DMS153 treated with DMSO at 0.1 percent for 48 hours (cell line): ENCODE measurements at regions not wholly inside any gene's neighbourhood (a gene's known extent, or its start where the extent isn't known, plus 50 kb on each side); places are given as distances from the start of the nearest gene placed in this dataset.

ENCODE experiments used
- DNase-seq: peaks from one replicate; lab custom pipeline; 2025; ENCODE audit not compliant: unreplicated experiment; lab: John Stamatoyannopoulos, UW

DNA sequence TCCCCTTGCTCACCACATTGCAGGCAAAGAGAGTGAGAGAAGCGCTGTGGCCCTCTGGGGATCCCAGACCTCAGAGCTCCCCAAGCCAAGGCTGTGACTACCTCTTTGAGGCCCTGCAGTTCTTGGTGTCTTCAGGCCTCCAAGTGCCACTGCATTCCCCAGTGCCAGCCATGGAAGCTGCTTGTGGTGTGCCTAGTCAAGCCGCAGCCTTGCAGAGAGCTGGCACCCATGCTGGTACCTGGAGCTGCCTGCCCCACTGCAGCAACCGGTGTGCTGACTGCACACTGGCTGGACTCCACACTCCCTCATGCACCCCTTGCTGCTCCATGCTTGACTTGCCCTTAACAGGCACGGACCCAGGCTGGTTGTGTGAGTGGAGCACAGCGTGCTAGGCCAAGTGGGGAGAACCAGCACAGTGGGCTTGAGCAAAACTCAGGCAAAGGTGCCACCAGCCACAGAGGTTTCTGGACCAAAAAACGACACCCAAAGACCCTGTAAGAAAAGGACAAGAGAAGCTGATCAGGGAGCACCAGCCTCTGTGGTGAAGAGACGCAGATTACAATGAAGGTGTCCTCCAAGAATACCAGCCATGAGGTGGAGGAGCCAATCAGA is 113.5 kb upstream of the TMEM18 start:
- DNase-seq = no peak

DNA sequence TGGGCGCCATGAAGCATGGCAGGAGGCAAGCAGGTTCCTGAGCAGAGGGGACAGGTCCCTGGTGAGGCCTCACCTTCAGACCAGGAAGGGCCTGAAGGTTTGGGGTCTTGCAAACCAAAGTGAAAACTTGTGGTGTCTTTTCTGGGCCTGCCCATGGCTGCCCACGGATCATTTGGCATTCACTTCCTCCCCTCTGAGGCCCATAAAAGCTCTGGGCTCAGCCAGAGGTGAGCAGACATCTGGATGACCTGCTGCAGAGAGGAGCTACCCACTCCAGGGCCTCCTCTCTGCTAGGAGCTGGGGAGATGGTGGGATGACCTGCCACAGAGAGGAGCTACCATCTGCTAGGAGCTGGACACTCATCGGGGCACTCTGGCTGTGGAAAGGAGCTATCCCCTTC is 112.9 kb upstream of the TMEM18 start:
- no peak for DNase-seq

DNA sequence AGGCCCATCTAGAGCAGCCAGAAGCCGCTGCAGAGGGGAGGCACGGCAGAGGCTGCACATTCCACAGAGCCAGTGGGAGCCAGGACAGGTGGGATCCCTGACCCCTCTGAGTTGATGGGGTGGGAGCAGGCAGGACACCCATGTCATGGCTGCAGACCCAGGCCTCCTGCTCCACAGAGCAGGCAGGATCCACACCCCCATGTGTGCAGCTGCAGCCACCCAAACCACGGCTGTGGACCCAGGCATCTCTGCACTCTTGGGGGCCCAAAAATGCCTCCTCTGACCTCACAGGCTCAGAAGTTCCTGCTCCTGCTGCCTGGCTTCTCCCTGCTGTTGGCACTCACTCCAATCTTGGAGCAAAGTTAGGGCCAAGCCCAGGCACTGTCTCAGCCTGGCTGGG is 112.3 kb upstream of the TMEM18 start:
- no peak for DNase-seq

DNA sequence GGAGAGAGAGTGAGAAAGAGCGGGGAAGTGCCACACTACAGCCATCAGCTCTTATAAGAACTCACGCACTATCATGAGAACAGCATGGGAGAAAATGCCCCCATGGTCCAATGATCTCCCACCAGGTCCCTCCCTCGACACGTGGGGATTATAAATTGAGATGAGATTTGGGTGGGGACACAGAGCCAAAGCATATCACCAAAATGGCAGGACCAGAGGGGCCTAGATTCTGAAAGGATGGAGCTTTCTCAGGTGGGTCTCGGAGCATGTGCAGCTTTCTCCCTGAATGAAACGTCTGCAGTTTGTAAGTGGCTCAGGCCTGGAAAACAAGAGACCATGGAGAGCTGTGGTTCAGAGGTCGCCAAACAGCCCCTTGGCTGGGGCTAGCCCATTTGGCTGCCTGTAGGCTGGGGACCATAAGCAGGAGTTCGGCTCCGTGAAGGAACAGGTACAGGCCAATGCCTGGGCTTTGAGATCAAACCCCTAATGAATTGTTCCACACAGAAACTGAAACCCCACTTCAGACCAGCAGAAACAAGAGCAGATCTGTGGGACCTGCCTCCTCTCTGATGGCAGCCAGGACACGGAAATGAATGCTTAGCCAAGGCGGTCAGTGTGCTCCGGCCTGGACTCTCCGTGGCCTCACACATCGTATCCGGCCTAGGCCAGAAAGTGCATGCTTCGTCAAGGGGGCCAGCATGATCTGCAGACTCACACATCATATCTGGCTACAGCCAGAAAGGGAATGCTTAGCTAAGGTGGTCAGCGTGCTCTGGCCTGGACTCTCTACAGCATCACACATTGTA is 111.2 kb upstream of the TMEM18 start:
- DNase-seq = no peak

DNA sequence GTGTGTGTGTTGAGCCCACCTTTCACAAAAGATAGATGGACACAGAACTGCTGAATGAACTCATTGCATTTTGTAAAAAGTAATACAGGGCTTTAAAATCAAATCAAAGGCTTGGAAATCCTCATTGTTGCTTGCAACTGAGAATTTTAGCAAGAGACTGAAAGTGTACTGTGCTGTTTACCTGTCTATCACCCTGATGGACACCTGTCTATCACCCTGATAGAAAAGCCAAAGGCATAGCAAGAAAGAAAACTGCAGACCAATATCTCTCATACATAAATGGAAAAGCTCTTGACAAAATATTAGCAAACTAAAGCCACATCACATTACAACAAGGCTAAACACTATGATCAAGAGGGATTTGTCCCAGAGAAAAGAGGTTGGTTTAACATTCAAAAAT is 107.5 kb upstream of the TMEM18 start:
- no peak for DNase-seq

DNA sequence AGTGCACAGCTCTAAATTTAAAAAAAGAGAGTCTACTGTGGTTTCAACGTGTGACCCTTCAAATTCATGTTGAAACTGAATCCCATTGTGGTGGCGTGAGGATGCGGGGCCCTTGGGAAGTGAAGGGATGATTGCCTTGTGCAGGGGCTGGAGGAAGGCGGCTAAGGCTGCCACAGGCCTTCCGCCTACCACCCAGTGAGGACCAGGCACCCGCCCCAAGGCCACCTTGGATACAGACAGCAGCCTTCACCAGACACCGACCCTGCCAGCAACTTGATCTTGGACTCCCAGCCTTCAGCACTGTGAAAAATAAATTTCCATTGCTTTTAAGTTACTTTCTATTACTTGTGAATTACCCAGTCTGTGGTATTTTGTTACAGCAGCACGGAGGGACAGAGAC is 103.4 kb upstream of the TMEM18 start:
- no peak for DNase-seq

DNA sequence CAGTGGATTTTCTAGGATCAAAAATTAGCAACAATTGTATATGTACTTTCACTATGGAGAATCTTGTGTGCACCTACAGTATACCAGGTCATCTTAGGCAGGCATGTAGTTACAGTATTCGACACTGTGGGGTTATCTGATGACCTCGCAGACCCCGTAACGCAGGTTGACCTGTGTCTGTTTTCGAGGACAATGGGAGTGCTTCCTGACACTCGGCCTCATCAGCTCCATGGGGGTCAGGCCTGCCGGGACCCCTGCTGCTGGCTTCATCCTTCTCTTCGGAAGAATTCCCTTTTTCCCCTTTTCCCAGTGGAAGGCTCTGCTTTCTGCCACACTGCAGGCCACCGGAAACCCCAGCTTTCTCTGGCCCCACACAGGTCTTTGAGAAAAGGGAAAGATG is 102.8 kb upstream of the TMEM18 start:
- DNase-seq = no peak

DNA sequence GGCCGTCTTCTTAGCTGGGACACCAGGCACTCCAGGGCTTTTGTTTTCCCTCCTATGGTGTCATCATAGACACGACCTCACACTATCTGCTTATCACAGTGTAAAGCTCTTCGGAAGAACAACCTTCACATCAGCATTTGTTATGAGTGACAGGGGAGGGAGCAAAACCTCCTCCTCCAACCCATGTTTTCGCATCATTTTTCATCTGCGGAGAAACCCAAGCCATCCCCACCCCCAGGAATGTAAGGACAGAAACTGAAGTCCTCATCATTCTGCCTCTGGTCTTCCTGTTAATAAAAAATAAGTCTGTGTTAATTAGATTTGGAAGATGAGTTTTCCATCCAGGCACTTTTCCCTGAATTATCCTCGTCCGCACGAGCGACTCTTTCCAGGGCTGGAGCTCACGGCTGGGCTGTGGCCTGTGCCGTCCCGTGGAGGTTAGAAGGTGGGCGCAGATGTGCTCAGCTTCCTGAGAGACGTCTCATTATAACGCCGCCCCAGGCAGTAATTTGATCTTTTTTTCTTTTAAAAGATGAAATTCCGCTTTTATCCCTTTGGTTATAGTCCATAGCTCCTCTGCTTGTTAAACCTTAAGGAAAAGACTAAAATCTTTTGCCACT is 101.6 kb upstream of the TMEM18 start:
- DNase-seq = no peak

DNA sequence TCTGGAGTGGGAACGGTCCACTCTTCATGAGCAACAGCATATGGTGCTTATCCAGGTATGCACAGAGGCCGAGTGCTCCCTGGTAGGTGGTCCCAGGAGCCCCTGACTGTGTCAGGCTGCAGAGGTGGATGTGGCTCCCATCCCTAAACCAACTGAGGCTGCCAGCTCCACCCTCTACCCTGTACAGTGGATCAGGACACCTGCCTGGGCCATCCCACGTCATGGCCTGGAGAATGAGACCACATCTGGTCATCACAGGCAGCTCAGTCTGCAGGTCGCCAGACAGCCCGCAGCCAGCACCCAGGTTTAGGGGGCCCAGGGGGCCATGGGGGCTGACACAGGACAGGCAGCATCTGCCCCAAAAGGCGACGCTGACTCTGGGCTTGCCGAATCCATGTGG is 100.3 kb upstream of the TMEM18 start:
- DNase-seq = no peak

DNA sequence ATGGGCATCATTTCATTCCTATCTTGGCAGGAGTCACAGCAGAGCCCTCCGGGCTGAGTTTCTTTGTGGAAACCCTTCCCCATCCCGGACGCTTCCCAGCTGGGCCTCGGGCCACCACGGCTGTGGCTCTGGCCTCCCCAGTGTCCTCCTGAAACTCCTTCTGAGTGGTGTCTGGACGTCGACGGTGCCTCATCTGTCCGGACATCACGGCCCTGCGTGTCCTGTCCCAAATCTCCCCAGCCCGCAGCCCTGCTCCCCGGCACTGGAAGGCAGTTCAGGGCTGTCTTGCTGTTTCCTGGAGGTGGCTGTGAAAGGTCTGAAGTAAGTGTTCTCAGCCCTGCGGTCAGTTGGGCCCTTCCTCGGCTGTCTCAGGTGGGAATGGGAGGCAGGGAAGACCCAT is 99.8 kb upstream of the TMEM18 start:
- DNase-seq = no peak

DNA sequence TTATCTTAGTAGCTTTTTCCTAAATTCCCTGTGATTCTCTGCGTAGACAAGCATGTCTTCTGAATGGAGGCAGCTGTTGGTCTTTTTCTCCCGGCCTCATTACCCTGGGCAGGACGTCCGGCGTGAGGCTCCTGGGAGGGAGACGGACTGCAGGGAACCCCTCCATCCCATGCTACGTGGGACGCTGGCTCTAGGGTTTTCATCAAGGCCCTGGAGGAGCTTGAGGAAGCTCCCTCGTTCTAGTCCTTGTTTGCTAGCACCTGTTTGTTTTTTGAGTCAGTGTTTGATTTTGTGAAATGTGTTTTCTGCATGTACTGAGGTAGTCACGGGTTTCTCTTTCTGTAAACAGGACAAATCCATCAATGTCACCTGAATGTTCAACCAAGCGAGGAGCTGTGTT is 99.3 kb upstream of the TMEM18 start:
- DNase-seq = no peak

DNA sequence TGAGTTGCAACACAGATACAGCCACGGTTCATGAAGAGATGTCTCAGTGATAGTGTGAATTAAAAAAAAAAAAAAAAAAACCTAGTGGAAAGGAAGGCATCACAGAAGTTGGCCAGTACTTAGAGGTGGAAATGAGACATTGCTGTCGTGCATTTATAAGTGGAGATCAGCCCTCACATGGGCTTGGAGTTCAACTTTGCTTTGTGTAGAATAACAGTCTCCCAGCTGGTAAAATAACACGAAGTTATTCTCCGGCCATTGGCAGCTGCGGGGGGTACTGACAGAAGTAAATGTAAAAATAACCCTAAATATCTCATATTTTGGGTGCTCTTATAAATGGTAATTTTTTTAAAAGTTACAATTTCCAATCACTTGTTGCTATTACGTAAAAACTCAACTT is 98.8 kb upstream of the TMEM18 start:
- DNase-seq = no peak

DNA sequence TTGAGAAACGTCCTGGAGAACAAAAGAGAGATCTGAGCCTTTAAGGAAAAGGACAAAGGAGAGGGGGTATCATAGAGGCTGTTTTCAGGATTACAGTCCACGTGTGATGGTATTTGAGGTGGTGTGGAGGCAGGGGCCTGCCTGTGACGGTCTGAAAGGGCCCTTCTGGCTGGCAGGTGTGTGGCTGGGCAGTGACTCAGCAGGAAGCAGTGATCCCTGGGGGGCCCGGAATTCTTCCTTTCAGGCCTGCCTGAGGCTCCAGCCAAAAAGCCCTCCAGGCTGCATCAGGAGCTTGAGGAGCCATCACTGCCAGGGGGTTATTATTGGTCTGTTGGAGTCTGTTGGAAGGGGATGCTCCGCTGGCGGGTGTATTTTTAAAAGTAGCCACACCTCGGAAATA is 97.2 kb upstream of the TMEM18 start:
- no peak for DNase-seq

DNA sequence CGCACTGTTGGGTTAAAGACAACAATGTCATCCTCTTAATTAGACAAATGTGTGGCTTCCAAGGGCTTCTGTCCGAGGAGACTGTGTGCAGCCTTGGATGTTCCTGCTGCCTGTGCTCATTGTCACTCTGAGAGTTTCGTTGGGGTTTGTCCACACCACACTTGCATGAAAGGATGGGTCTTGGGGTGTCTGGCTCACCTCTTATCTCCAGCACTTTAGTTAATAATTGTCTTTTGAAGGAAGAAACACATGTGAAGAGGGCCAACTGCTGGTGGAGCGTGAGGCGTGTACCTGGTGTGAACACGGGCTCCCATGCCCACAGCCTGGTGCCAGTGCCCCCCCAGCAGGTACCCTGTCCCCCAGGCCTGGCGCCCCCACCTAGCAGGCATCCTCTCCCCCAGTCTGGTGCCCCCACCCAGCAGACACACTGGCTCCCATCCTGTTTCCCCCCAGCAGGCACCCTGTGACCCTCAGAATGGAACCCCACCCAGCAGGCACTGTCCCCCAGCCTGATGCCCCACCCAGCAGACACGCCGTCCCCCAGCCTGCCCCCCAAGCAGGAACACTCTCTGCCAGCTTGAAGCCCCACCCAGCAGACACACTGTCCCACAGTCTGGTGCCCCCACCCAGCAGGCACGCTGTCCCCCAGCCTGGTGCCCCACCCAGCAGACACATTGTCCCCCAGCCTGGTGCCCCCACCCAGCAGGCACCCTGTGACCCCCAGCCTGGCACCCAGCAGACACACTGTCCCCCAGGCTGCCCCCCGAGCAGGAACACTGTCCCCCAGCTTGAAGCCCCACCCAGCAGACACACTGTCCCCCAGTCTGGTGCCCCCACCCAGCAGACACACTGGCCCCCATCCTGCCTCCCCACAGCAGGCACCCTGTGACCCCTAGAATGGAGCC is 96.3 kb upstream of the TMEM18 start:
- DNase-seq = no peak

DNA sequence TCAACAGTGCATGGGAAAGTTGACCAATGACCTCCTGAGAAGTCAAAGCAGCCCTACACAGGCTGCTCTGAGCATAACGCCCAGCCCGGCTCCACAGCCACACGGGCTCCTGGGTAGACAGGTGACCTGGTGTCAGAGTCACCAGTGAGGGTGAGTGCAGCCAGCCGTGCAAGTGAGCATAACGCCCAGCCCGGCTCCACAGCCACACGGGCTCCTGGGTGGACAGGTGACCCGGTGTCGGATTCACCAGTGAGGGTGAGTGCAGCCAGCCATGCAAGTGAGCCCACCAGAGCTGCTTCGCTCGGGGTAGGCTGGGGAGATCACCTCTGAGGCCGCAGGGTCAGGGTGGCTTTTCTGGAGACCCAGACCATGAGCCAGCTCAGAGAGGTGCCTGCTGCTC is 94.3 kb upstream of the TMEM18 start:
- no peak for DNase-seq

DNA sequence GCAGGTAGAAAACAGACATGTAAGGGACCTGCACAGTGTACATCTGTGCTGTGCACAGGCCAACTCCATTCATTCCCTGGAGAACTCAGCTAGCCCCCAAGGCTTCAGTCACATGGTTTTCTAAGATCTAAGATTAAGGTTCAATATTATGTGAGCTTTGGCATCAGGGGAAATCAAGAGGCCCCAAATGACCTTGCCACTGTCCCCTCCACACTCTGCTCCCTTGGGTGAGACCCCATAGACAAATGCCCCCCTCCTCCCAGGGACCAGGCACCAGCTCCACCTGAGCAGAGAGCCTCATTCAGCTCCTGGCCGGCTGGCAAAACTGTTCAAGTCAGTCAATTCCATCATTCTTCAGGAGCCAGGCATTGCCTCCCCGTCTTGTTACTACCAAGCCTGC is 93.6 kb upstream of the TMEM18 start:
- DNase-seq = no peak

DNA sequence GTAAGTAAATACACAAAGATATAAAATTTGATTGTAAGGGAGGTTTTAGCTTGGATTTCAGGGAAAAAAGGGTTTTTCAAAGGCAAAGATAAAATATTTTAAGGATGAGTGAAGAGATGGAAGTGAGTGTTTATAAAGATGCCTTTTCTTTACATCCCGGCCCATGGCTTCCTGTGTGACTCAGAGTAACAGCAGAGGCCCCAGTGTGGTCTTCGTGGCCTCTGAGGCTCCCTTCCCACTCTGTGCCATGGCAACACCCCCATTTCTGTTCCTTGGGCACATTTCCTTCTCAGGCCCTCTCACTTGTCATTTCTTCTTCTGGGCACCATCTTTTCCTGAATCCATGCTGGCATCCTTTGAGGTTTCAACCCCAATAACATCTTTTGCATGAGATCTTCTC is 92.6 kb upstream of the TMEM18 start:
- no peak for DNase-seq

DNA sequence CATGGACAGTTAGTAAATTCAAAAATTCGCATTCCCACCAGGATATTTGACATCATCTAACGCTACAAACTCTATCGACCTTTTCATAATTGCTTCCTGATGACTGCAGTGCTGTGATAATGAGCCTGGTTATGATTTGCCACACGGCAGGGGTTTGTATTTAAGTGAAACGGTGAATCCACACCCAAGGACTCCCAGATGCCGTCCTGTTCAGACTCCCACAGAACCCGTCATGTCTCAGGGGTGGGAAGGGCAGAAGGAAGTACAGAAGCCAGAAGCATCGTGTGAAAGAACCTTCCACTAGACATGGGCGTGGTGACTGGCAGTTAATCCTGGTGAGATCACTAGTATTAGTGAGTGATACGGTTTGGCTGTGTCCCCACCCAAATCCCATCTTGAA is 91.2 kb upstream of the TMEM18 start:
- DNase-seq = no peak

DNA sequence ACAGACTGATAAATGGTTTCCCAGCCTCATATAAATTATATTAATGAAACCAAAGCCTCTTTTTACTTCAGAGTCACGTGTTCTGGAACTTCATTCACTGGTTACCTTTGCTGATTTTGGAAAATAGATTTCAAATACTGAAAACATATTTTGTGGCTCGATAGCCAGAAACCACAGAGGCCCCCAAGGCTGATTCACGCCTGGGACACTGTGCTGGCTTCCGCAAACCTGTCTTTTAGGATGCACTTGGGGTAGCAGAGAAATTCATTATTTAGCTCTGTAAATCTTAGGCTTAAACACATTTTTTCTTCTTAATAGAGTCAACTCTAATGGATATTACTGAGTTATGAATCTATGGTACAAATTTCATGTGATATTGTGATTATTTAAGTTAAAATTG is 90.7 kb upstream of the TMEM18 start:
- DNase-seq = no peak

DNA sequence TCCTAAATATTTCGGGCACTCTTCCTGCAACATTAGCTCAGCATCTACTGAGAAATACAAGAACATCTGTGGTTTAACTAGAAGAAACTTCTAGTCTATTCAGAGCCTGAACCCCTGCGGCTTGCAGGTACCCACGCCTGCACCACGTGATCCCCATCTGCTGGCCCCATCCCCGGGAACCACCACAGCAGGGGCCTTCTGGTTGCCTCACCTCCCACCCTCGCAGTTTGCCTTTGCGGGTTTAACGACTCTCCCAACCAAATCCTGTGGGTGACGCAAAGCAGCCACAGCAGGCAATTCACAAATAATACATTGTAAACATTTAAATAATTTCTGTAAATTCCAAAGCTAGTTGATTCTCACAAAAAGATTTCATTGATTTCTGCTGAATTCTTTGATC is 90.2 kb upstream of the TMEM18 start:
- DNase-seq = no peak

DNA sequence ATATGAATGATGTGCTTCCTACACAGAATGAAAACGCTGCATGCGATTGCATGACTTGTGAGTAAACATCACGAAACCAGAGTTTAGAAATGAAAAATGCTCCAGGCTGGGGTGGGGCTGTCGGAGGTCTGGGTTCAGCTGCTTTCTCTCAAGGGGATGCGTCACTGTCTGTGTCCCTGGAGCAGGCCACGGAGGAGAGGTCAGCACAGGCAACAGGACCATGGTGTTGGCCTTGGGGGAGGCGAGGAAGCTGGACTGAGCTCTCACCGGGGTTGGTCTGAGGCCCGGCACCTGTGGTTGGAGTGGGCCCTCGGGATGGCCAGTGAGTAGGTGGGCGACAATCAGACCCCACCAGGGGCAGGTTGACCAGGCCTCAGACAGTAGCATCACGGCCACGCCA is 89.0 kb upstream of the TMEM18 start:
- no peak for DNase-seq

DNA sequence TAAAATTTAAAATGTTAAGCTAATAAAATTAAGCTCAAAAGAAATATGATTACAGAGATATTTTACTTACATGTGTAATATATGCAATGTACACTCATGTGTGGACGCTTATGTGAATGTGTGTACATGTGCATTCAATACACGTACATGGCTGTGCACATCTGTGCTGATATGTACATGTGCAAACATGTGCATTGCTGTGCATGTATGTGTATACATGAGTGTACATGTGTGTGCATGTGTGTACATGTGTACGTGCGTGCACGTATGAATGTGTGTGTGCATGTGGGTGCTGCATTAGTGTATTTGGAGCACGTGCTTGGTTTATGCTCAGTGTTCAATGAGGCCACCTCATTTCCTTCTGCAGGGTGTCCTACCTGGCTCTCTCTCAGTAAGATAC is 88.2 kb upstream of the TMEM18 start:
- DNase-seq = no peak
